Activated CD4-positive, CD25-positive, alpha-beta regulatory T cell treated with anti-CD3 and anti-CD28 coated beads, Interleukin-2, amount 50 U/mL, for 72 hours (primary cell): ENCODE measurements at regions not wholly inside any gene's neighbourhood (a gene's known extent, or its start where the extent isn't known, plus 50 kb on each side); places are given as distances from the start of the nearest gene placed in this dataset.
"Not testable (repeated sequence)": the region's sequence is repeated elsewhere in the genome, so short reads cannot be mapped to it uniquely, and the experiment has no call there.

Experiments
- DNase-seq: peaks from one replicate; pipeline ENCODE4 v3.0.0; 2021

DNA sequence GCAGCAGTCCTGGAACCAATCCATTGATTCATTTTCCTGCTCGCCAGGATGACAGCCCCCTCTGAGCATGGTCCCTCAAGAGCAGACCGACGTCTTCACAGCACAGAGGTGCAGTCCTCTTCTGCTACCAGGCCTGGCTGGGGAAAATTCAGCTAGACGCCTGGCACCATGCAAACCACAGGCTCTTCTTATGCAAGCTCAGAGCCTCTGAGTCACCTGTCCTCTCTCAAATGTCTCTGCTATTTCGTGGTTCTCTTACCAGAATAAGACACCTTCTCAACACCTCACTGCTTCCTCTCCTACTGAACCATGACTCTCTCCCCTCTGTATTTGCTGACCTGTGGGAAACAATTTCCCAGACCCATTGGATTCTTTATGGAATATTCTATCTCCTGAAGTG, 79.8 kb upstream of the CYRIA start:
- no peak for DNase-seq

DNA sequence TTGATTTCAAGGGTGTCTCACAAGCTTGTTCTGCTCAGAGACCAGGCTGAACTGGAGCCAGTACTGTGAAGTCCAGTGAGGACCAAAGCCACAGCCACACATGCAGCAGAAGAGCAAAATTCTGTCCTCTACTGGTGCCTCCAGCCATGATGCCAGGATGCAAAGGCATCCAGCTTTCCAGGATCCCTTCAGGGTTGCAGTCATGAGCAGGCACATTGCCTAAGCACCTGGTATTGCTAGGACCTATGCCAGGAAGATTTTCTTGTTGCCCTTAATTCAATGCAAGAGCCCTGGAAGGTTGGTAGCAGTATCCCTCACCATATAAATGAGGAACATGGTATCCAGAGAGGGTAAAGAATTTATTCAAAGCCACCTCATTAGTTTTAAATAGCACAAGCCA, 78.9 kb upstream of the CYRIA start:
- no peak for DNase-seq

DNA sequence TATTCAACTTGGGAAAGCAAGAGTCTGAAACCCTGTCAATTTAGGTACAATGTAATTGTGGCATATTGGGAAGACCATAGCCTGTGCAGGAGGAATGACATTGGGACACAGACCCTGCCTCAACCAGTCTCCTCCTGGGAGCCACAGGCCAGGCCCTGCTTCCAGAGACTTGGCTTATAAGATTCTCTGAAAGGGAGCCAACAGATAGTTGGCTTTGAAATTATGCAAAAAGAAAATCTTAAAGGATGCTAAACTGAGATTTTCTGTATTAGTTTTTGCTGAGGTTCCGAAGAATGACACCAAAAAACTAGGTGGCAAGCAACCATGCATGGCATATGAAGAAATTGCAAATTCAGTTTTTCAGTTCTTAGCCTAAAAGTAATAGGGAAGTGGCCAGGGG, 76.4 kb upstream of the CYRIA start:
- no peak for DNase-seq

DNA sequence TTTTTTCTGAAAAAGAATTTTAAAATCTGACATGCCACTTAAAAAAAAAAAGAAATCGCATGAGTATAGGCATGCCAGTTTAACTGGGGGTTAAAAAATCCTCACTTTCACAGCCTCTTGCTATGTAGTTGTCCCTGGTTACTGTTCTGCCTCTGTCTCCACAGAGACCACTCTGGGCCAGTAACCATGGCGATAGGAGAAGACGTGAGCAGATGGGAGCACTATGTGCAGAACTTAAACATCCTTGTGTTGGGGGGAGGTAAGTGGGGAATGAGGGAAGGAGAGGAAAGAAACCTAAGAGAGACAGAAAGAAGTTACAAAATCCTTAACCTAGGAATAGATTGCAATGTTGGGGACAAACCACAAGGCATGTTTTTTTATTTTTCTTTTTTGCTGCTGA, 75.9 kb upstream of the CYRIA start:
- no peak for DNase-seq

DNA sequence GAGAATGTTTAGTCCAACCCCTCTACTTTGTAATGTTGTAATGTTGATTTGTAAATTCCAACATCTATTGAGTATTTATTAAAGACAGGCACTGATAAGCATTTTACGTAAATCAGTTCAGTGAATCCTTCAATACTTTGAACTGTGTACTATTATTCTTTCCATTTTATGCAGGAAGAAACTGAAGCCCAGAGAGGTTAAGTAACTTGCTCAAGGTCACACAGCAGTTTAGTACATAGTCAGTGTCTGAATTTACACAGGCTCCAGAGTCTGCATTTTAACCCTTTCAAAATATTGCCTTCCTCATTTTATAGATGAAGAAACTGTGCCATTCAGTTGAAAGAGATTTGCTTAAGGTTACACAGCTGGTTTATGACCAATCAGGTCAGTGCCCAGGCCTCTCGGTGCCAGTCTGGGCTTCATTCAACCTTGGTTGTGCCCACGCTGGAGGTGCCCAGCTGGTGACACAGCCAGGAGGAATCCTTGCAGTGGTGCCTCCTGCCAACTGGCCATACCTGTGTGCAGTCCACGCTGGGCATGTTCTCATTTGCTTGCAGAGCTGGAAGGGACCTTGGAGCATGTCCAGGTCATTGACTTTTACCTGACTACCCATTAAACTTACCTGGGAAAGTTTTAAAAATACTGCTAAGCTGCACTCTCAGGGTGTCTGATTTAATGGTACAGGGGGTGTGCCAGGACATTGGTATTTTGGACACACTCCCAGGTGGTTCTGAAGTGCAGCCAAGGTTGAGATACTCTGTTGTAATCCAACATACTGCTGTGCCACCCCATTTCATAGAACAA, 74.3 kb upstream of the CYRIA start:
- no peak for DNase-seq

DNA sequence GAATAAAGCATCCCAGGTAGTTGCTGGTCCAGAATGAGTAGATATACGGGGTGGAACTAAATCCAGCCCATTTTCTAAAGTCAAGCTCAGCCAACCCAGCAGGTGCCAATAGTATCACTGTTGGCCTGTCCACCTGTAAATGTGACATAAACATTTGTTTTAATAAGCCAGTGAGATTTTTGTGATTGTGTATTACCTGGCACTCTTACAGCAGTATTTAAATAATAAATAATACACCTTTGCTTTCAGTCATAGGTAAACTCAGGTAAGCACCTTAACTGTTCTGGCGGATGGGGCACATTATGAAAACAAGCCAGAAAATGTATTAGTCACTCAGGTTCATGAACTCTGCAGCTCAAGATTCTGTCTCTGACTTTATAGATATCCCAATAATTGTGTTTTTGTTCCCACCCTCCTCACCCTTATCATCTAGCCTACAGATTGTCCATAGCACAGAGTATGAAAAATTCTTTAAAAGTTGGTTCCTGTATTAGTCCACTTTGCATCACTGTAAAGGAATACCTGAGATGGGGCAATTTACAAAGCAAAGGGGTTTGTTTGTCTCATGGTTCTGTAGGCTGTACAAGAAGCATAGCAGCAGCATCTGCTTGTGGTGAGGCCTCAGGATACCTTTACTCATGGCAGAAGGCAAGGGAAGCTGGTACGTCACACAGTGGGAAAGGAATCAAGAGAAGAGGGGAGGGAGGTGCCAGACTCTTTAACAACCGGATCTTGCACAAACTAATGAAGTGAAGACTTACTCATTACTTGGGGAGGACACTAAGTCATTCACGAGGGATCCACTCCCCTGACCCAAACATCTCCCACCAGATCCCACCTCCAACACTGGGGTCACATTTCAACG, 73.0 kb upstream of the CYRIA start:
- DNase-seq: no peak

DNA sequence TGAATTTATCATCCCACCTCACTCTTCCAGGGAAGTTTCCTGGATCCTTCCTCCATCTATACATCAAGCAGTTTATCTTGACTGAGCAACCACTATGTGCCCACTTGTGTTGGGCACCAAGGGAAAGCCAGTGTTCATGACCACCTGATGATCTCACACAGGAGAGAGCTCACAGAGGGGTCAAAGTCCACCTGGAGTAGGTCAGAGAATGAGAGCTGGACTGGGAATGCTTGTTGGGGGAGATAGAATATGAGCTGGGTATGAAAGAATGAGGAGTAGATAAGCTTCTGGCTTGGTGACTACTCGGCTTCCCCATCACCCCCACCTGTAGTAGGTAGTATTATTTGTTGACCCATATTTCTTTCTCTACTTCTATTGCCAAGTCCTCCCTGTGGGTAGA, 72.2 kb upstream of the CYRIA start:
- no peak for DNase-seq

DNA sequence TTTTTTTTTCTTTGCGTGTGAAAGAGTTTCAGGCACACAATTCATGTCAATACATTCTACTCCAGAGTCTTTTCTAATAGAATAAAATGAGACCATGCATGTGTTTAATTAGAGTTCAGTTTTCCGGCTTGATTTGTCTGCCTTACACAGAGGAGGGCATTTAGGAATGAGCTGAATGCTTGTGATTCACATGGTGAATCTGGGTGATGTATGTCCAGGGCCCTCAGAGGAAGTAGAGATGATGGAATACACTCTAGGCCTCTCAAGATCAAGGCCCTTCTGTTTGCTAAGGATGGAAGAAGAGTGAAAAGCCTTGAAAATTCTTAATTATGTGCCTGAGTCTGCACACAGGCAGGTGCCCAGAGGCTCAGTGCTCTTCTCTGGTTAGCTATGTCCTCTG, 71.0 kb upstream of the CYRIA start:
- DNase-seq: no peak

DNA sequence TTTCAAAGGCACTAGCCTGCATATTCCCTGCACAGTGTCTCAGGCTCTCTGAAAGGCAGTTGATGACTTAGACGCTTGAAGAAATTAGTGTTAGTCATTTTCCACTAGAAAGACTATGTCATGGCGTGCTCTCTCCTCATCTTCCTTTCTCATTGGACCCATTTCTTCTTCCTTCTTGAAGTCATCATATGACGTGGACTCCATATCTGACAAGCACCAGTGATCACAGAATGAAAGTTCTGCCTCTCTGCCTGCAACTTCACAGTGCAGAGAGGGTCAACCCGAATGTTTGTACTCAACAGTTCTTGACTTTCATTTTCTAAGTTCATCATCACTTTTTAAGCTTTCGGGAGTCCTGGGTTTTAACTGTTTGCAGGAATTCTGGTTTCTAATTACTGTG, 63.7 kb upstream of the CYRIA start:
- no peak for DNase-seq

DNA sequence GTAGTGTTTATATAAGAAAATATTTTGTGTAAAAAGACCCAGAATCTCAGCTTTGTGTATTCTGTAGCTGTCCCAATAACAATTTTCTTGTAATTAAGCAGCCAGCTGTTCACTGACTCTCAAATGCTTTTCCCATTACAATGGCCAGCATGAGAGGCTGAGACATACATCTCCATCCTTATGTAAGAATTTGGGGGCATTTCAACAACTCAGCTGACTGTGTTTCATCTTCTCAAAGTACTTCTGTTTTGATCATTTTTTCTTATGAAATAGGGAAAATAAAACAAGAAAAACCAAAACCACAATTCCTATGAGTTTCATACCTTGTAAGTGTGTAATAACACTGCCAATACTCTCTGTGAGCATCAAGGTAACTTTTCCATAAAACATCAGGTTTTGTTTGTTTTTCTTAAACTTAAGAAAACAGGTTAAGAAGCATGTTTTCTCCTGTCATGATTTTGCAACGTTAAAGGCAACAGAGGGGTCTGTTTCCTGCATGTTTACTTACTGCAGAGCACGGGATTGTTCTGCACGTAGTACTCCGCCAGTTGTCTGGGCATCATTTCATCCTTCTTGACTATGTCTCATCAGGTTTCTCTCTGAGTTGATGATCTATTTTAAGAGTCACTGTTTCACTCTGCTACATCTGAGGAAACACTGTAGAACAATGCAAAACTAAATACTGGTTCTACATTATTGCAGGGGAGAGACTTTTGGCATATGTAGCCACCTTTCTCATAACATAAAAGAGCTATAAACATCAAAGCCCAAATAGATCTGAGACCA, 62.9 kb upstream of the CYRIA start:
- no peak for DNase-seq

DNA sequence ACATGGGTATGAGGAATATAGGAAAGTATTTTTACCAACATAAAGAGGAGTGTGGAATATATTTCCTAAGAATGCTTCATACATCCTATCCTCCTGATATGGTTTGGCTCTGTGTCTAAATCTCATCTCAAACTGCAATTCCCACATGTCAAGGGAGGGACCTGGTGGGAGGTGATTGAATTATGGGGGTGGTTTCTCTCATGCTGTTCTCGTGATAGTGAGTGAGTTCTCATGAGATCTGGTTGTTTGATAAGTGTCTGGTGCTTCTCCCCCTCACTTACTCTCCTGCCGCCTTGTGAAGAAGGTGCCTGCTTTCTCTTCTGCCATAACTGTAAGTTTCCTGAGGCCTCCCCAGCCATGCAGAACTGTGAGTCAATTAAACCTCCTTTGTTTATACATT, 62.2 kb upstream of the CYRIA start:
- not testable (repeated sequence) for DNase-seq

DNA sequence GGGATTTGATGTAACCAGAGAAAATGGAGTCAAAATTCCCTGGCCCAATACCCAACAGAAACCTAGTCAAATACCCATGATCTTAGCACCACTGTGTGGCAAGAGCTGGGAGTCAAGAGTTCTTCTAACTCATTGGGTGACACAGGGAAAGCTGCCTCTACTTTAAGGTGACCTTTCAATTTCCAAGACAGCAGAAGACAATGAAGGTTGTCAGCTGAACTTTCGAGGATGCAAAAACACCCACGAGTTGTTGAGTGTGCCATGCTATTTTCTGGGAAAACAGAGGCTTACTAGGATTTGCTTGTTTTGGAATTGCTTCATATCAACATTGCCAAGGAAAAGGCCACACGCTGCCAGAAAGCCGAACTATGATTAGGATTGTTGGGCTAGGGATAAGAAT, 61.6 kb upstream of the CYRIA start:
- no peak for DNase-seq

DNA sequence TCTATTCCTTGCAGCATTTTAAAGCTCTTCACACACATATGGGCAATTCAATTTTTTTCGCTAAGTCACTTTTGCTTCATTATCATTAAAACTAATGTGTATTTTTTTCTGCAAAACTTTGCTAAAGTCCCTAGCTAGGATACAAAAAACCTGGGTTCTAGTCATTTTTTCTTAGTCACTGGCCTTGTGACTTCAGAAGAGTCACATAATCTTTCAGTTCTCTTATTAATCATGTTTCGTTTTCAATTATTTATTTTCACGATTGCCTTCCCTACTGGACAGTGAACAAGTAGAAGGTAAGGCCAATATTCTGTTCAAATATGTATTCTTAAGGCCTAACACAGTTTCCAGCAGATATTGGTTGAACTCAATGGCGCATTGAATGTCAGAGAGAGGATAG, 60.9 kb upstream of the CYRIA start:
- DNase-seq: no peak

DNA sequence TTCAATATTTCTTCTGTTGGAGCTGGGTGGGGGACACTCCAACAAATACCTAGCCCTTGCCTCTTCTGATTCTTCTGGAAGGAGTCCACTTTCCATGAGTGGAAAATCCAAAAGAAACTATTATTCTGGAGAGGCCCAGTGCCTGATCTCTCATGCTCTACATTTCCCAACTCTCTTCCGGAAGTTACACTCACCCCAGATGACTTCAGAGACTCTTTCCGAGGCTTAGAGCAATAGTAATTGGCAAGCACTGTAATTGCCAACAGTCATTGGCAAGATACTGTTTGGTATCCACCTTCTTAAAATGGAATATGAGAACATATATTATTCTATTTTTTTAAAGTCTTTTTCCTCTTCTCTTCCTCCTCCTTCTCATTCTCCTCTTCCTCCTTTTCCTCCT, 60.5 kb upstream of the CYRIA start:
- no peak for DNase-seq

DNA sequence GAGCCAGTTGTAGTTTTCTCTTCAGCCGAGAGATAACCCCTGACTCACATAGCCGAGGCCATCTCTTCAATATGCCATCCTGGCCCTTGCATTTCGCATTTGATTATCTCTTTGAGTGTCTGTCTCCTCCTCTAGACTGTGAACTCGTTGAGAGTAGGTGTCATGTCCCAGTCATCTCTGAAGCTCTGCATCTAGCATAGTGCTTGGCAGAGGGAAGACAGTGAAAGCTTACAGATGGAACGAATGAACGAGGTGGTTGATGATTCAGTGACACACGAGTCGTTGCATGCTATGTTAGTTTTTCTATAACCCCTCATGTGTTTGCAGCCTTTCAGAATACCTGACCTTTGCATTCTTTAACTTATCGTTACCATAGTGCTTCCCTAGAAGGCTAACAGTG, 59.9 kb upstream of the CYRIA start:
- DNase-seq: no peak

DNA sequence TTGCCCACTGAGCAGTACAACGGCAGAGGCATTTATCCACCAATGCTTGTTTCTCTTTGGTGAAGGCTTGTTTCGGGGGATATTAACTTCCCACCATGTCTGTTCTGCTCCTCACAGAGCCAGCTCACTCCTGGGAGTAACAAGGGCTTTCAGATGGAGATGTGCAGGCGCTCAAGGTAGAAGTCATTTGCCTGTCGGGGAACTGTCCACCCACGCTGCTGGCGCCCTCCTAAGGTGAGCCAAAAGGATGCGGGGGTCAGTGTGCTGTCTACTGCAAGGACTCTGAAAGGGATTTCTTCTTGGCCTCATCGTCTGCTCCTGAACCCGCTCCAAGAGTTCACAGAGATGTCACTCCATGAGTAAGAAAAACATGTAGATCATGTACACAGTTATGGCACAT, 57.0 kb upstream of the CYRIA start:
- DNase-seq: no peak

DNA sequence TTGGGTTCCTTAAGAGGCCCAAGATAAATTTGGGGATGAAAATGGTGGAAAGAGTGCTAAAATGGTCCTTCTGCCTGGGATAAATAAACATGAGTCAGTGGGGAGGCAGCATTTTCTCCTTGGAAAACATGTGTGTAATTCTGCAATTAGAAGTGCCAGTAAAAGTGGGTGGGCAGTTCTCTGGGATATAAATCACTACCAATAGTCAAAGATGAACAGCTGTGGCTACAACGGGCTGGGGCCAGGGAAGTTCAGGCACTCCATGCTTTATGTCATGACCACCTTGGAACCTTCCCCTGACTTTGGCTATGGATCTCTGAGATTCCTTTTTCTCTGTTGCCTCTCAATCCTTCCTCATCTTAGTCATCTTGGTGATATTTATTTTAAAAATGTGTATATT, 56.5 kb upstream of the CYRIA start:
- no peak for DNase-seq

DNA sequence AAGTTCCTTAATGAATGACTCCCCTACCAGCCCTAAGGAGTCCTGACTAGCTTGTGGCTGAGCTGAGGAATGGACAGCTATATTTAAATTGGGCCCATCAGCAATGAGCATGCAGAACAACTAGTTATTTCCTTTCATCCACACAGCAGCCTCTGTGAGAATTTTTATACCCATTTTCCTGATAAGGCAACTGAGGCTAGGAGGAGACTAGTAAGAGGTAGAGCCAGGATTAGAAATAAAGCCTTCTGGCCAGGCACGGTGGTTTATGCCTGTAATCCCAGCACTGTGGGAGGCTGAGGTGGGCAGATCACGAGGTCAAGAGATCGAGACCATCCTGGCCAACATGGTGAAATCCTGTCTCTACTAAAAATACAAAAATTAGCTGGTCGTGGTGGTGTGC, 55.9 kb upstream of the CYRIA start:
- DNase-seq: not testable (repeated sequence)

DNA sequence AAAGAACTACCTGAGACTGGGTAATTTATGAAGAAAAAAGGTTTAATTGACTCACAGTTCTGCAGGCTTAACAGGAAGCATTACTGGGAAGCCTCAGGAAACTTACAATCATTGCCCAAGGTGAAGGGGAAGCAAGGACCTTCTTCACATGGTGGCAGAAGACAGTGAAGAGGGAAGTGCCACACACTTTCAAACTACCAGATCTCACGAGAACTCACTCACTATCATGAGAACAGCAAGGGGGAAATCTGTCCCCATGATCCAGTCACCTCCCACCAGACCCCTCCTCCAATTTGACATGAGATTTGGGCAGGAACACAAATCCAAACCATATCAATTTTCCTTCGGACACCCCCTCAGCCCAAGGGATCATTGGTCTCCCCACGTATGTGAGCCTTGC, 55.1 kb upstream of the CYRIA start:
- not testable (repeated sequence) for DNase-seq

DNA sequence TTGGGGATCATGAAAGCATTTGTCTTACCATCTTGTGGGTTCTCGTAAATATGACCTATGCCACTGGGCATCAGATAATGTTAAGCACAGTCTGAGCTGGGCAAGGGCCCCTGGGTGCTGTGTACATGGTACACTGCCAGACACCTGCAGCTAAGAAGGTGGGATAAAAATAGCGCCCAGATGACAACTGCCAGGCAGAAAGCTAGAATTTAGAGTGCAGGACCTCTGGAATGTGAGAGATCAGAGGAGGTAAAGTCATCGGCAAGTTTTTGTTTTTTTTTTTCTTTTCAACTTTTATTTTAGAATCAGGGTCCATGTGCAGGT, 53.8 kb upstream of the CYRIA start:
- no peak for DNase-seq

DNA sequence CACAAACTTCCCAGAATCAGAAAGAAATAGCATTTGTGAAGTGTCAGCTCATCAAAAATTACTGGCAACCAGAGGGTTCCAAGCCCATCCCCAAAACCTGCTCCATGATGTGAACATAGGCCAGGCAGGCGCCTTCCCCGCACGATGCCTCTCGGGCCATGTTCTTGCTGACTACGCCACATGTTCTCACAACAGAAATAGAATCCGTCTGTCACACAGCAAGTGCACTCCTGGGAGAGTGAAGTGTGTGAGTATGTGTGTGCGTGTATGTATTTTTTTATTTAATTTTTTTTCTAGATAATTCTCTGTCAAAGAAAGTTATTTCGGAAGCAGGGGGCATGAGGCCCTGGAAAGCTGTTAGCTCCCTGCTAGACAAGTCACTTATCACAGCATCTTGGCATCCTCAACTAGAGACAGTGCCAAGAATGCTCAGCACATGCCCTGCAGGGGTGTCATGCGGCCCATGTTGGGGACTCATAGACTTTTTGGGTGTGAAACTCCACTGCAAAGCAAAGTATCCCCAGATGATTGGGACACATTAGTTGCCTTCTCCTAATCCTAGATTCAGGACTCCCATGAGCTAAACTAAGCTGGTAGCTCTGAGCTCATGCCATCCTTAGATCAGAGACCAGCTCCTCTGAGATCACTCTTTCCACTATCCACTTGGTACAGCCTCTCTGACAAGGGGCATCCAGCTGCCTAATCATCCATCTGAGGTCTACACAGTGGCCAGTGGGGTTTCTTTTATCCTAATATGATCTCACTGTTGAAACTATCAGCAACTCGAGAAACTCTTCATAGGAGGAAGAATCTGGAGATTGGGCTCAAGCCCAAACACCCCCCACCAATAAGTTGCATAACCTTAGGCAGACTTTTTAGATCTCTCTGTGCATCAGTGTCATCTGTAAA, 53.2 kb upstream of the CYRIA start:
- DNase-seq: no peak

DNA sequence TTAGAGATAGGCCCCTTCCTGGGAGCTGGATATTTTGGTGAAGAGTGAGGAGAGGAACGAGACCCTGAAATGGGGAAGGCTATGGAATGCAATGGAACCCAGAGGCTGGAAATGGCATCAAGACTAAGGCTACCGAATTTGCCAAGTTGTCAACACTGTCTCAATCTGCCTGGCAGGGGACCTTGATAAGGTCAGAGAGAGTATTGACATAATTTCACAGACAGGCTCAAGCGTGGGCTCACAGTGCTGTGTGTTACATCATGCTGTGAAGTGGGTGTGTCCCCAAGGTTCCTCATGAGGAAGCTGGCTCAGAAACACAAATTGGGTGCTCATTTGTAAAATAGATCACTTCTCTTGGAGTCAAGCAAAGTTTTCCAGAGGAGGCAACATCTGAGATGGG, 51.8 kb upstream of the CYRIA start:
- DNase-seq: no peak

DNA sequence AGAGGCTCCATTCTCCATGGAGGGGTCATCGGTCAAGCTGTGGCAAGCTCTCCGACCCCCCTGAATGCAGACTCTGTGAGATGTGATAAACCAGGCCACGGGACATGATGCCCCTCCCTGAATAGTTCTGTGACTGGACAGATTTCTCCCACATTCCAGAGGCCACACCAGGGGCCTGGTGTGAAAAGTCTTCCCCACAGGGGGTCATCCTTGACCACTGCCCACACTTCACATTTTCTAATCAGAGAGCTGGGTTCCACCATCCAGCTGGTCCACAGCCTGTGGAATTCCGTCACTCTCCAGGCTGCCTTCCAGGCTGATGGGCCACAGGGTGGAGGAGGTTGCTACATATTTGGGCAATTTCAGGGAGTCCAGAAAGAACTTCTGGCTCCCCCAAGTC, 51.3 kb upstream of the CYRIA start:
- no peak for DNase-seq
